GM10266 (cell line): ENCODE measurements at regions not wholly inside any gene's neighbourhood (a gene's known extent, or its start where the extent isn't known, plus 50 kb on each side); places are given as distances from the start of the nearest gene placed in this dataset.

Experiments used
- DNase-seq: peaks from one replicate; pipeline ENCODE4 v3.0.0; 2012; ENCODE audit errors: extremely low spot score
- CTCF ChIP-seq: IDR thresholded peaks from 2 replicates; pipeline ENCODE4 v1.5.1; 2012; ENCODE audit warnings: mild to moderate bottlenecking, low read depth; ENCODE audit not compliant: control insufficient read depth, insufficient read depth; ENCODE audit errors: missing control alignments

- DNase-seq = no peak
- no peak for TF ChIP-seq CTCF
Measured at GRCh38 chr13:61010358-61010757, 405.3 kb downstream of the PCDH20 start.

DNA sequence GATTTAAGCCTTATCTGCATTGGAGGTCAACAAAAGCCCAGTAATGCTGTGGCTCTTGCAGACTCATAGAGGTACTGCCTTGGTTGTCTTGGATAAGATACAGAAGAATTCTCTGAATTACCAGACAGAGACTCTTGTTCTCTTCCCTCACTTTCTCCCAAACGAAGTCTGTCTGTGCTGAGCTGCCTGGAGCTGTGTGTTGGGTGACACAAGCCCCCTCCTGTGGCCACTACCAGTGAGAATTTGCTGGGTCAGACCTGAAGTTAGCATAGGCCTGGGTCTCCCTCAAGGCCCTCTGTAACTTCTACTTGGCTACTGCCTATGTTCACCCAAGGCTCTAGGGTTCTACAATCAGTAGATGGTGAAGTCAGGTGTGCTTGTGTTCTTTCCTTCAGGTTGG, 413.0 kb downstream of the PCDH20 start:
- TF ChIP-seq CTCF = no peak
- DNase-seq = no peak

DNA sequence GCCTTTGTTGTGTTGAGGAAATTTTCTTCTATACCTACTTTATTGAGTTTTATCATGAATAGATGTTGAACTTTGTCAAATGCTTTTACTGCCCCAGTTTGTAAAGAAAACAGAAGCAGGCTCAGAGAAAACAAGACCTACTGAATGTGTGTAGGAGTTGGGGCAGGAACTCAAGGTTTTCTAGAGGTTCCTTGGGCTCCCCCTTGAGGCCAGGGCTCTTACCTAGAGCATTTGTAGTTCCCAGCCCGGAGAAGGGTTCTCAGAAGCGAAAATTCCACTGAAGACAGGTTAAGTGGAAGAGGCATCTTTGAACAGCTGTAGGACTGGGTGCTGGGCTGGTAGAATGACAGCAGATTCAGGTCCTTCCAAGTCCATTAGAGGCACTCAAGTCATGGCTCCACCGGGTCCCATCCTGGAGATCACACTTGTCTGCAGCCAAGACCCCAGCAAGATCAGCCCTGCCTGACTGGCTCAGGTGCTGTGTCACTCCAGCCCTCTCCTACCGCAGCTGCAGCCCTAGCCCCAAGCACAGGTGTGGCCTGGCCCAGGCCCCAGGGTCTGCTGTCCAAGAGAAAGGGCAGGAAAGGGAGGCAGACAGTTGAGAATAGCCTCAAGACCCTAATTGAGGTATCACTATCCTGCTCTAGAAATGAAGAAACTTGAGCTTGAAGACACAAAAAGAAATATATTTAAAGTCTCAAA, 425.5 kb downstream of the PCDH20 start:
- no peak for DNase-seq
- TF ChIP-seq CTCF = no peak

DNA sequence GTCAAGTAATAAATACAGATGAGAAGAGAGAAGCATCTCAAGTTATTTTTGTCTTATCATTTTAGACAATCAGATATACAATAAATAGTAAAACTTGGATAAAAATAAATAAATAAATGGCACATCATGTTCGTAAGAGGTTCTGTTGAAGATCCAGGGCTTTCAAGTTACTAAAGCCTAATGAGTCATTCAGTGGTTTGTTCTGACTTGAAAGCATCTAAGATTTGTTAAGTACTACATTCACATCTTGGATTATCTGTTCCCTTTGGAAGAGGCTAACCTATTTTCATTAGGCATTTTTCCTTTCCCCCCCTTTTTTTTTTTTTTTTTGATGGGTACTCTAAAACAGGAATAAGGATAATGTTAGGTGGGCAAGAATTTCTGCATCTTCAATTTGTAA, 429.3 kb downstream of the PCDH20 start:
- no peak for DNase-seq
- TF ChIP-seq CTCF = no peak

- TF ChIP-seq CTCF = no peak
- DNase-seq = no peak
Measured at GRCh38 chr13:60981407-60981806, 434.2 kb downstream of the PCDH20 start.

DNA sequence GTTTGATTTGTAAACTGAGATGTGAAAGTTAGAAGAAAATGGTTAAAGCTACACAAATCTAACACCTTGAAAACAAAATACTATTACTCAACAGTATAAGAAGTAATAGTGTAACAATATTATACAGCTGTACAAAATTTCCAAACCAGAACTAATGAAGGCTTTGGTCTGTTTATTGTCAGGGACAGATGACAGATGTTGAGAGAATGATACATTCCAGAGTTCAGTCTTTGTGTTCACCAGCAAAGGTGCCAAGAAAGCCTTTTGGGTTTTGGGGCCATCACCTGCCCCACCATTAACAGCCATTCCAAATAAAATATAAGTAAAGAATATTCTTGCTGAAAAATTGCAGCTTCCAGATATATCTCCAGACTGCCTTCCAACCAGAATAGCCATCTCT, 439.3 kb downstream of the PCDH20 start:
- no peak for DNase-seq
- no peak for TF ChIP-seq CTCF

DNA sequence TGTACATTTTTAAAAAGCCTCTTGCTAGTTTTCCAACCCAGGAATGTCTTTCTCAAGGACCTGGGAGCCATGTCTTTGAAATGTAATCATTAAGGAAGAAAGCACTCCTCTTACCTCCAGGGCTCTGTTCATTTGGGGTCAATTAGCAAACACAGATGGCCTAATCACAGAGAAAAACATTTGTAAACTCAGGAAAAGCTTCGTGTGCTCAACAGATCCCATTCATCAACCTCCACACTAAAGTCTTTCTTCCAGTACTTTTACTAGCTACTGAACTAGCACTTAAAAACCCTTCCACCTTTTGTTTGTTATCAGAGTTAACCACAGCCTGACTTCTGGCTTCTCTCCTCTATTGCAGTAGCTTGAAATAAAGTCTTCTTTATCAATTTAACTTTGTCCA, 441.4 kb downstream of the PCDH20 start:
- DNase-seq = no peak
- no peak for TF ChIP-seq CTCF
